Small intestine (tissue), 7 donors: ENCODE measurements at regions not wholly inside any gene's neighbourhood (a gene's known extent, or its start where the extent isn't known, plus 50 kb on each side); places are given as distances from the start of the nearest gene placed in this dataset.
"Not testable (repeated sequence)": the region's sequence is repeated elsewhere in the genome, so short reads cannot be mapped to it uniquely, and the experiment has no call there.

Experiments
- DNase-seq, 2 donors: peaks; one replicate each; pipeline versions ENCODE4 v3.0.0 to v3.0.0-alpha.2; 2013
- FAIRE-seq: peaks from 2 replicates; lab custom pipeline; 2012; peaks lifted over from hg19 to GRCh38; lab: Jason Lieb, UNC
- H3K27ac ChIP-seq, 3 donors: one replicate each; pipeline ENCODE4 v1.5.1; 2013; ENCODE audit warnings: low read length in 2 of 3, mild to moderate bottlenecking in 2 of 3, control low read depth in 1 of 3, inconsistent platforms in 1 of 3, low read depth in 1 of 3, moderate library complexity in 1 of 3
- H3K27me3 ChIP-seq, 3 donors: one replicate each; pipeline ENCODE4 v1.6.1; 2013; ENCODE audit warnings: low read length in 3 of 3, inconsistent platforms in 1 of 3; ENCODE audit not compliant: control insufficient read depth in 3 of 3, insufficient read depth in 3 of 3
- H3K36me3 ChIP-seq, 3 donors: one replicate each; pipeline ENCODE4 v1.6.1; 2013; ENCODE audit warnings: low read length in 3 of 3, inconsistent platforms in 1 of 3, low read depth in 1 of 3, mild to moderate bottlenecking in 1 of 3, moderate library complexity in 1 of 3; ENCODE audit not compliant: control insufficient read depth in 3 of 3, insufficient read depth in 2 of 3
- H3K4me1 ChIP-seq, 3 donors: one replicate each; pipeline ENCODE4 v1.6.1; 2013; ENCODE audit warnings: low read length in 2 of 3, inconsistent platforms in 1 of 3, low read depth in 1 of 3, mild to moderate bottlenecking in 1 of 3, moderate library complexity in 1 of 3; ENCODE audit not compliant: control insufficient read depth in 3 of 3, insufficient read depth in 2 of 3
- H3K4me3 ChIP-seq, 3 donors: one replicate each; pipeline ENCODE4 v1.5.1; 2013; ENCODE audit warnings: low read length in 3 of 3, control low read depth in 1 of 3, inconsistent platforms in 1 of 3, low read depth in 1 of 3, mild to moderate bottlenecking in 1 of 3, moderate library complexity in 1 of 3
- H3K9me3 ChIP-seq, 2 donors: one replicate each; pipeline ENCODE4 v1.6.1; 2013; ENCODE audit warnings: low read depth in 1 of 2, low read length in 1 of 2; ENCODE audit not compliant: control insufficient read depth in 2 of 2, insufficient read depth in 1 of 2
- WGBS, 3 donors: extraction: QIAGEN DNeasy Blood & Tissue Kit; methylation state at CpG; one replicate each; pipeline ENCODE4 v1.1.7; 2013; 5-methylcytosine and 5-hydroxymethylcytosine counted together
- donor health status: healthy with polysubstance abuse.
- donor health status: control.
- donor health status: control.
- donor health status: Bipolar disorder and iron deficiency.
- donor health status: healthy.

DNA sequence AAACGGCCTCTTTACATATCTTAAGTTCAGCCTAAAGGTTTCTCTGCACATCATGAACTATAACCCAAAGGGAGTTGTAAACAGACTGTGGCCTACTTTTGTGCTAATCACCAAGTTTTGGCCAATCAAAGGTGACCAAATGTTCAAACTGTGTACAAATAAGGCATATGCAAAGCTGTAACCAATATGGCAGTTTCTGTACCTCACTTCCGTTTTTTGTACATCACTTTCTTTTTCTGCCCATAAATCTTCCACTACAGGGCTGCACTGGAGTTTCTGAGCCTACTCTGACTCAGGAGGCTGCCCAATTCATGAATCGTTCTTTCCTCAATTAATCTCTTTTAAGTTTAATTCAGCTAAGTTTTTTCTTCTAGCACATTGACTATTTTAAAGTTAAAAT, 318.7 kb downstream of the SLC7A11 start:
- DNase-seq: no peak

DNA sequence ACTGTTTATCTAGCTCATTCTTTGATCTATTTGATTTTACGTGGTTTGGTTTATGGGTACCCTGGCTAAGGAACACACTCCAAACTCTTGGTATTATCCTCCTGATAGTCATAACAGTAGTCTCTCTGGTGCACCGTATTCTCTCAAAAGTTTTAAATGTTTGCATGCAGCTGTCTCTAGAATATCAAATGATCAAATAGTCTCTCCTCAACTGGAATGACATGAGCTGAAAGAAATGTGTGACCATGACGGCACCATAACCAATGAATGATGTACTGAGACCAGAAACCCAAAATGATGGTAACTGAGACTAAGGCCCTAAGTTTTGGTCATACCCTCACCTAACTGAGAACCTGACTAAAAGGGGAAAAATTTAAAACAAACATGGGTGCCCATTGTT, 319.4 kb downstream of the SLC7A11 start:
- no peaks in the 10 kb centered on the region for H3K9me3 ChIP-seq
- no peak for FAIRE-seq
- 76 to 83% (median 80%) methylated on average over 3 of the region's 3 CpGs for WGBS, 3 donors
- no peaks in the 10 kb centered on the region for H3K27me3 ChIP-seq
- DNase-seq: no peak
- H3K4me1 ChIP-seq: no peaks in the 10 kb centered on the region
- H3K36me3 ChIP-seq: no peaks in the 10 kb centered on the region
- H3K27ac ChIP-seq: no peak overlapping the region
- no peak overlapping the region for H3K4me3 ChIP-seq

More for the DNA sequence above, 318.7 kb downstream of the SLC7A11 start:
- no peaks in the 10 kb centered on the region for H3K27me3 ChIP-seq
- no peak overlapping the region for H3K27ac ChIP-seq
- no peak overlapping the region for H3K4me3 ChIP-seq
- no peaks in the 10 kb centered on the region for H3K36me3 ChIP-seq
- H3K9me3 ChIP-seq: no peaks in the 10 kb centered on the region
- FAIRE-seq: no peak
- WGBS, 3 donors: 78 to 85% (median 78%) methylated on average over 3 of the region's 3 CpGs
- no peaks in the 10 kb centered on the region for H3K4me1 ChIP-seq

DNA sequence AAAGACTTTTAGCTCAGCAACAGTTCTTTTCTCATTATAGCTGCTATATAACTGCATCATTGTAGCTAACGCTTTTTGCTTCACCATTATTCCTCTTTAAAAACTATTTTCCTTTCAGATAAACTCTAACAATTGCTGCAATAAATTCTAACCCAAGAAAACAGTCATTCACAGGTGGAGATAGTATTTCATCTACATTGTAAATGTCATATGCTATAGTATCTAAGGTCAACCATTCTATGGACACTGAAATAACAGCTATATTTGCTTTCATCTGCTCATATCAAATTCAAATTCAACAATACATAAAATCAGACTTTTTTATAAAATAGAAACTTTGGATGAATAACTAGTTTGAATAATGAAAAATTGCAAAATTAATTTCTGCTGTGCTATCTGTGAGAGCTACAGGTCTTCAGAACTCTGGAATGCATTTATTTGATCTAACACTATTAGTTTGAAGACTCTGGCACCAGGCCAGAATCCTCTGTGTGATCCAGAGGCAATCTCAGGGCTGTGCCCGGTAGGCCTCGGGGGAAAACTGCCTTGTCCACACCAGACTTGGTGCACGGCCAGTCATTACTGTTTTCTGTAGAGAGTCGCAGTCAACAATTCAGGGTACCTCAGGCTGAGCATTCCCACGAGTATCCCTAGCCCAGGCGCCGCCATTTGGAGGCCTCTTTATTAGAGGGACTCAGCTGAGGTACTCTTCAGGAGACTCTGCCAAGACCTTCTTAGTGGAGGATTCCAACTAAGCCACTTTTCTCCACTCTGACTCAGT, 332.4 kb downstream of the SLC7A11 start:
- no peaks in the 10 kb centered on the region for H3K36me3 ChIP-seq
- peak overlapping the region in 1 of 3 donors; percentile 55 for H3K27ac ChIP-seq
- DNase-seq (peak in 1 of 2 donors; percentile 71), FAIRE-seq (no peak)
- 25 to 55% (median 40%) methylated on average over 8 of the region's 8 CpGs for WGBS, 3 donors
- H3K4me3 ChIP-seq: no peak overlapping the region
- H3K27me3 ChIP-seq: no peaks in the 10 kb centered on the region
- no peaks in the 10 kb centered on the region for H3K9me3 ChIP-seq
- peaks cover 0 to 10% (median 0%) of the 10 kb centered on the region in 3 donors for H3K4me1 ChIP-seq

DNA sequence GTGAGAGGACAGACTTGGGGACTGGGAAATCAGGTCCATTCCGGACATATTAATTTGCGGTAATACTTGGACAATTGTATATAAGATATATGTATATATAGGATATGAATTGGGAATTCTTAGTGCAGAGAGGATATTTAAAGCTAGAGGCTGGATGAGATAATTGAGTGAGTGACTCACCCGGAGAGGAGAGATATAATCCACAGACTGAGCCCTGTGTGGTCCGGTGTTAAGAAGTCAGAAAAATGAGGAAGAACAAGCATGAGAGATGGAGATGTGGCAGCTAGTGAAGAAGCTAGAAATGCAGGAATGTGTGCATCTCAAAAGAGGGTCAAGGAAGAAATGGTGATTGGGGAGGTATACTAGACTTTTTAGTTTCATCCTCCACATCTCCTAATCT, 336.2 kb downstream of the SLC7A11 start:
- FAIRE-seq: no peak
- H3K27me3 ChIP-seq: no peaks in the 10 kb centered on the region
- DNase-seq: no peak
- no peak overlapping the region for H3K27ac ChIP-seq
- peaks cover 0 to 8% (median 0%) of the 10 kb centered on the region in 3 donors for H3K4me1 ChIP-seq
- H3K36me3 ChIP-seq: no peaks in the 10 kb centered on the region
- H3K9me3 ChIP-seq: no peaks in the 10 kb centered on the region
- H3K4me3 ChIP-seq: no peak overlapping the region
- WGBS, 3 donors: 82 to 90% (median 89%) methylated on average over 4 of the region's 4 CpGs

DNA sequence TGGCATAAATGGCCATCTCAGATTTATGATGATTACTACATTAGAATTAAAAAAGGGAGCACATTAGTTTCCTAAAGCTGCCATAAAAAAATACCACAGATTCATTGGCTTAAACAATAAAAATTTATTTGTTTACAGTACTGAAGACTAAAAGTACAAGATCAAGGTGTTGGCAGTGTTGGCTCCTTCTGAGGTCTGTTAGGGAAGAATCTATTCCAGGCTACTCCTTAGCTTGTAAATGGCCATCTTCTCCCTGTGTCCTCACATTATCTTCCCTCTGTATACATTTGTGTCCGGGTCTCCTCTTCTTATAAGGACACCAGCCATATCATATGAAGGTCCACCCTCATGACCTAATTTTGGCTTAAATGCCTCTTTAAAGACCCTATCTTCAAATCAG, 341.0 kb downstream of the SLC7A11 start:
- FAIRE-seq: no peak
- WGBS, 3 donors: 76 to 92% (median 86%) methylated on average over 1 of the region's 1 CpG

DNA sequence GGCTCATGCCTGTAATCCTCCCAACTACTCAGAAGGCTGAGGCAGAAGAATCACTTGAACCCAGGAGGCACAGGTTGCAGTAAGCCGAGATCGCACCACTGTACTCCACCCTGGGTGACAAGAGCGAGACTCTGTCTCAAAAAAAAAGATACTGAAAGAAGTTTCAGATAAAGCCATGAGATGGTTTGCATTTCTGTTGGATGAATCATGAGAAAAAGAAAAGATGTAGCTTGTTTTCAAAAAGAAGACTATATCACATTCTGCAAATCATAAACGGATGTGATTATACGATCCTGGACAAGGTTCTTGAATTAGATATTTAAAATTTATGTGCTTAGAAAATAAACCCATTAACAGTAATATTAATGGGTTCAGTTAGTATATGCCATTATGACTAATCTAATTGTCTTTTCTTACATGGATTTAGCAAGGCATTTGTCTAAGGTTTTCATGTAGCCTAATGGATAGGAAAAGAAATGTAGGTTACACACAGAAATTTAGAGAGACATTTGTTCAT, 345.9 kb downstream of the SLC7A11 start:
- Histone ChIP-seq H3K36me3 (no peaks in the 10 kb centered on the region), H3K27ac (no peak overlapping the region), H3K4me1 (no peaks in the 10 kb centered on the region), H3K4me3 (no peak overlapping the region), H3K9me3 (no peaks in the 10 kb centered on the region), H3K27me3 (no peaks in the 10 kb centered on the region)
- no peak for DNase-seq
- 82 to 84% (median 83%) methylated on average over 5 of the region's 5 CpGs for WGBS, 3 donors
- FAIRE-seq: no peak

More for the DNA sequence above, 341.0 kb downstream of the SLC7A11 start:
- DNase-seq: no peak
- H3K36me3 ChIP-seq: no peaks in the 10 kb centered on the region
- H3K27me3 ChIP-seq: no peaks in the 10 kb centered on the region
- no peaks in the 10 kb centered on the region for H3K9me3 ChIP-seq
- H3K4me3 ChIP-seq: no peak overlapping the region
- H3K4me1 ChIP-seq: no peaks in the 10 kb centered on the region
- H3K27ac ChIP-seq: no peak overlapping the region

DNA sequence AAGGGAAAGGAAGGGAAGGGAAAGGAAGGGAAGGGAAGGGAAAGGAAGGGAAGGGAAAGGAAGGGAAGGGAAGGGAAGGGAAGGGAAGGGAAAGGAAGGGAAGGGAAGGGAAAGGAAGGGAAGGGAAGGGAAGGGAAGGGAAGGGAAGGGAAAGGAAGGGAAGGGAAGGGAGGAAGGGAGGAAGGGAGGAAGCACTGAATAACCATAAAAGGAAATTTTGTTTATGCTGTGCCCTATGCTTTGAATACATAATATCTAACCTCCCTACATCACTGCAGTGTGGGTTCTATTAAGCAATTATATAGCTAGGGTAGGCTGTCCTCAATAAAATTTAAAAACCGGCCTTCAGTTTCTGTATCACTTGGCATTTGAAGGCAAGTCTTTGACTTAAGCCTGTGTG, 346.6 kb downstream of the SLC7A11 start:
- not testable (repeated sequence) for H3K27me3 ChIP-seq, DNase-seq, H3K9me3 ChIP-seq, H3K4me1 ChIP-seq, H3K4me3 ChIP-seq, FAIRE-seq, H3K36me3 ChIP-seq, H3K27ac ChIP-seq
- WGBS, 3 donors: 87 to 95% (median 92%) methylated on average over 1 of the region's 1 CpG

DNA sequence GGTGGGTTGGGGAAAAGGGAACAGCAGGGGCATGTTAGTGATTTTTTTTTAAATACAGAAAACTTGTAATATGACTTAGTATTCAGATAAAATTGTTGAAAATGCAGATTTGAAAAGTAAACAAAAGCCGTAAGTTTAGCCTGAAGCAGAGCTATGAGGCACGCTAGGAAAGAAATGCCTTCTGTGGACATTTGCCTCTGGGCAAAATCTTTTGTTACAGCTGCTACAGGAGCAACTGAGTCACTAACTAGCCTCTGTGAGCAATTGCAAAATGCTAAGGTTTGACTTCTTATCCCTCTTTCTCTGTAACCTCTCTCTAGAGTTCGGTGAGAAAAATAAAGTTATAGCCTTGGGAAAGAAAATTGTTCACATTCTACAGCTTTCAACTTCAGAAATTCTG, 350.0 kb downstream of the SLC7A11 start:
- FAIRE-seq (no peak), DNase-seq (no peak)
- WGBS, 3 donors: 65 to 74% (median 68%) methylated on average over 3 of the region's 3 CpGs
- no peaks in the 10 kb centered on the region for H3K9me3 ChIP-seq
- no peak overlapping the region for H3K4me3 ChIP-seq
- no peaks in the 10 kb centered on the region for H3K4me1 ChIP-seq
- no peak overlapping the region for H3K27ac ChIP-seq
- no peaks in the 10 kb centered on the region for H3K27me3 ChIP-seq
- H3K36me3 ChIP-seq: no peaks in the 10 kb centered on the region
